SH-SY5Y (cell line): ENCODE measurements at regions not wholly inside any gene's neighbourhood (a gene's known extent, or its start where the extent isn't known, plus 50 kb on each side); places are given as distances from the start of the nearest gene placed in this dataset.

ENCODE experiments used
- GATA2 ChIP-seq: IDR thresholded peaks from 2 replicates; pipeline ENCODE4 v1.6.1; 2011; ENCODE audit warnings: mild to moderate bottlenecking, low read depth, low read length
- GATA3 ChIP-seq: IDR thresholded peaks from 2 replicates; pipeline ENCODE4 v1.6.1; 2011; ENCODE audit warnings: low read depth, mild to moderate bottlenecking, low read length, moderate library complexity

GRCh38 chr17:62309396-62309795 lies 71.0 kb upstream of the EFCAB3 start:
- TF ChIP-seq GATA3 (no peak), GATA2 (no peak)
